ENCODE measurements at regions not wholly inside any gene's neighbourhood (a gene's known extent, or its start where the extent isn't known, plus 50 kb on each side); places are given as distances from the start of the nearest gene placed in this dataset.
"Not testable (repeated sequence)": the region's sequence is repeated elsewhere in the genome, so short reads cannot be mapped to it uniquely, and the experiment has no call there.

- H3K9me3 Mint-ChIP-seq (ENCODE audit: low read depth): peaks cover 6% of the 10 kb centered on the region
- H3K4me1 Mint-ChIP-seq (ENCODE audit: low read depth): no peaks in the 10 kb centered on the region
- no peaks in the 10 kb centered on the region for H3K36me3 Mint-ChIP-seq
- no peaks in the 10 kb centered on the region for H3K27me3 Mint-ChIP-seq
- H3K27ac Mint-ChIP-seq: no peak overlapping the region
- H3K4me3 Mint-ChIP-seq: no peak overlapping the region
These were observed 695.4 kb upstream of the TMEM132C start for GRCh38 chr12:127571578-127571977.

DNA sequence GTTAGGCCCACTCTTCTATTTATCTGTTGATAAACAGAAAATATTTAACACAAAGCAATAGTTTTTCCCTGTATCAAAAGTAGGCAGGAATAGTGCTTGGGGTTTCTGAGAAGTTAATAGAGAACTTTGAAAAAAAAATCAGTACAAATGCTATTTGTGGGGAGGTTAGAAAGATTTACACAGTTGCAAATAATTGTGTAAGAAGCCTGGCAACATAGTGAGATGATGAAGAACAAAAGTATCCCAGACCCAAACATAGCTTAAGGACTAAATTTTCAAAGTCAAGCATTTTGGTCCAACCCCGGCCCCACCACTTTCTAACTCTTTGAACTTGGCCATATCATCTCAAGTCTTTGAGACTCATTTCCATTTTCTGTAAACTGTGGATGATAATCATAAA lies 687.5 kb upstream of the TMEM132C start:
- Mint-ChIP-seq H3K4me1 (ENCODE audit: low read depth) (no peaks in the 10 kb centered on the region), H3K27ac (no peak overlapping the region), H3K36me3 (no peaks in the 10 kb centered on the region), H3K4me3 (no peak overlapping the region), H3K9me3 (ENCODE audit: low read depth) (no peaks in the 10 kb centered on the region), H3K27me3 (no peaks in the 10 kb centered on the region)

GRCh38 chr12:127582074-127582473 lies 684.9 kb upstream of the TMEM132C start:
- Mint-ChIP-seq H3K4me3 (no peak overlapping the region), H3K27ac (no peak overlapping the region), H3K9me3 (ENCODE audit: low read depth) (no peaks in the 10 kb centered on the region), H3K4me1 (ENCODE audit: low read depth) (no peaks in the 10 kb centered on the region), H3K36me3 (no peaks in the 10 kb centered on the region), H3K27me3 (no peaks in the 10 kb centered on the region)

GRCh38 chr12:127583041-127583440 lies 683.9 kb upstream of the TMEM132C start:
- Mint-ChIP-seq H3K4me3 (no peak overlapping the region), H3K4me1 (ENCODE audit: low read depth) (no peaks in the 10 kb centered on the region), H3K27ac (no peak overlapping the region), H3K9me3 (ENCODE audit: low read depth) (no peaks in the 10 kb centered on the region), H3K27me3 (no peaks in the 10 kb centered on the region), H3K36me3 (no peaks in the 10 kb centered on the region)

DNA sequence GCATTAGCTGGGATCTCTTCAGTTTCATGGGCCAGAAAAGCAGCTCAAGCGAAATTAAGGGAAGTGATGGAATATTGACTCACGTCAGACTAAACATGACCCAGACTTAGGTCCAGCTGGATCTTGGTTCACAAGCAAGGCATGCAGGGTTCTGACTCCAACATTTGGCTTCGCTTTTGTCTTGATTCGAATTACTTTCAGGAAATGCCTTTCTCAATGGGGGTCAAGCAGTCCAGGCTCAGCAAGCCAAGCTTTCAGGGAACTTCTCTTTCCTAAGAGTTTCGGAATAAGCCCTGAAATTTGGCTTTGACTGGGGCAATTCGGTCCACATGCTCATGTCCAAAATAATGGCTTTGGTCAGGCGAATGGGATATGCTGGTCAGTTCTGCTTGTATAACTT lies 678.7 kb upstream of the TMEM132C start:
- no peaks in the 10 kb centered on the region for H3K27me3 Mint-ChIP-seq
- H3K36me3 Mint-ChIP-seq: no peaks in the 10 kb centered on the region
- no peaks in the 10 kb centered on the region for H3K4me1 Mint-ChIP-seq (ENCODE audit: low read depth)
- H3K4me3 Mint-ChIP-seq: no peak overlapping the region
- no peak overlapping the region for H3K27ac Mint-ChIP-seq
- no peaks in the 10 kb centered on the region for H3K9me3 Mint-ChIP-seq (ENCODE audit: low read depth)

DNA sequence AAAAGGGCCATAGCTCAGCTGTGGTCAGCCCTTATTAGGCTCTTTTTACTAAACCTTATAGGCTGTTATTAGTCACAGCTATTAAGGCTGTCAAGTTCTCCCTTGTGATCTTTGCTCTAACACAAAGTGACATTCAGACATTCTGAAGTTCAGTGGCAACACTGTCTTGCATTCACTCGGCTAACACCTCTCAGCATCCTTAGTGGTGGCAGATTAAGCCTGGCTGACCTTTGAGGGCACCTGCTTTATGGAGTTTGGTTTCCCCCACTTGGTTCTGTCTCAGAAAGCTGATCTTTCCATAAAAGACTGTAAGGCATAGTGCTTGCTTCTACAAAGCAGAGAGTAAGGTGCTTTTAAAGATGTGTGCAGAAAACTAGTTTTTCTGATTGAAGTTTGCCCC lies 677.4 kb upstream of the TMEM132C start:
- Mint-ChIP-seq H3K27ac (no peak overlapping the region), H3K36me3 (no peaks in the 10 kb centered on the region), H3K4me1 (ENCODE audit: low read depth) (no peaks in the 10 kb centered on the region), H3K27me3 (no peaks in the 10 kb centered on the region), H3K4me3 (no peak overlapping the region), H3K9me3 (ENCODE audit: low read depth) (no peaks in the 10 kb centered on the region)

DNA sequence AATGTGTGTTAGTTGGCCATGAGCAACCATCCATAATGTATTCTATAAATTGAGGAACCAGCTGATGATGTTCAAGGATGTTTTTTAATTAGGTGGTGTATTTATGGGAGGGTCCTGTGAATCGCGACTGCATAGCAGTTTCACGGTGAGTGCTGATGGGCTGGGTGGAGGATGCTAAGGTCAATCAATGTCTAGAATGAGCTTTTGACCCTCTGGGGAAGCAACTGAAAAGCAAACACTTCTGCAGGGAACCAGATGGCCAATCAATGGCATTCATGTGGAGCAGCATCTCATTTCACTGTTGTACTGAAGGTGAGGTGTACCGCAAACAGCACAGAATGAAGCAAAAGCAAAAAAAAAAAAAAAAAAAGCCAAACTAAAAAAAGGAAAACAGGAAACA lies 676.1 kb upstream of the TMEM132C start:
- Mint-ChIP-seq H3K27me3 (no peaks in the 10 kb centered on the region), H3K9me3 (ENCODE audit: low read depth) (no peaks in the 10 kb centered on the region), H3K27ac (no peak overlapping the region), H3K4me3 (no peak overlapping the region), H3K36me3 (no peaks in the 10 kb centered on the region), H3K4me1 (ENCODE audit: low read depth) (no peaks in the 10 kb centered on the region)

- no peak overlapping the region for H3K4me3 Mint-ChIP-seq
- H3K36me3 Mint-ChIP-seq: no peaks in the 10 kb centered on the region
- H3K27me3 Mint-ChIP-seq: no peaks in the 10 kb centered on the region
- peaks cover 3% of the 10 kb centered on the region for H3K9me3 Mint-ChIP-seq (ENCODE audit: low read depth)
- H3K27ac Mint-ChIP-seq: no peak overlapping the region
- H3K4me1 Mint-ChIP-seq (ENCODE audit: low read depth): no peaks in the 10 kb centered on the region
These were observed 674.7 kb upstream of the TMEM132C start for GRCh38 chr12:127592245-127592644.

GRCh38 chr12:127594351-127594970 lies 672.5 kb upstream of the TMEM132C start:
- no peaks in the 10 kb centered on the region for H3K36me3 Mint-ChIP-seq
- no peaks in the 10 kb centered on the region for H3K4me1 Mint-ChIP-seq (ENCODE audit: low read depth)
- no peak overlapping the region for H3K27ac Mint-ChIP-seq
- no peak overlapping the region for H3K4me3 Mint-ChIP-seq
- H3K9me3 Mint-ChIP-seq (ENCODE audit: low read depth): peaks cover 7% of the 10 kb centered on the region
- no peaks in the 10 kb centered on the region for H3K27me3 Mint-ChIP-seq

GRCh38 chr12:127595506-127595905 lies 671.5 kb upstream of the TMEM132C start:
- Mint-ChIP-seq H3K4me3 (no peak overlapping the region), H3K9me3 (ENCODE audit: low read depth) (peaks cover 7% of the 10 kb centered on the region), H3K27ac (no peak overlapping the region), H3K4me1 (ENCODE audit: low read depth) (no peaks in the 10 kb centered on the region), H3K36me3 (no peaks in the 10 kb centered on the region), H3K27me3 (no peaks in the 10 kb centered on the region)

- Mint-ChIP-seq H3K36me3 (no peaks in the 10 kb centered on the region), H3K27ac (no peak overlapping the region), H3K9me3 (ENCODE audit: low read depth) (peaks cover 7% of the 10 kb centered on the region), H3K4me3 (no peak overlapping the region), H3K27me3 (no peaks in the 10 kb centered on the region), H3K4me1 (ENCODE audit: low read depth) (no peaks in the 10 kb centered on the region)
These were observed 670.1 kb upstream of the TMEM132C start for GRCh38 chr12:127596891-127597290.

DNA sequence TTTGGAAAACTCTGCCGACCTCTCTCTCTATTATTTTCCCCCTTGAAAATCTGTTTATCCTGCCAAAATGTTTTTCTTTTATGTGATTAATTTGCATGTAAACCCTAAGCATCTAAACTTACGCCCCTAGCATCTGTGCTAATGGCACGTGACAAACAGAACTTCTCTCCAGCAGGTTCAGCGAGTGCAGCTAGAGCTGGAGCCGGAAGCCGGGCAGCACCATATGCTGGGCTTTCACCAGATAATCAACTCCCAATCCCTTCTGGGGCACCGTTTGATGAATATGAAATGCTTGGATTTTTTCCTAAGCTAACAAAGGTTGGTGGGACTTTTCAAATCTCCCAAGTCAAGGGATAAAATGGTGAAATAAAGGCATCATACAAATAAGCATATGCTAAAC lies 667.5 kb upstream of the TMEM132C start:
- H3K27ac Mint-ChIP-seq: no peak overlapping the region
- no peaks in the 10 kb centered on the region for H3K4me1 Mint-ChIP-seq (ENCODE audit: low read depth)
- H3K36me3 Mint-ChIP-seq: no peaks in the 10 kb centered on the region
- peaks cover 7% of the 10 kb centered on the region for H3K9me3 Mint-ChIP-seq (ENCODE audit: low read depth)
- H3K27me3 Mint-ChIP-seq: no peaks in the 10 kb centered on the region
- no peak overlapping the region for H3K4me3 Mint-ChIP-seq

DNA sequence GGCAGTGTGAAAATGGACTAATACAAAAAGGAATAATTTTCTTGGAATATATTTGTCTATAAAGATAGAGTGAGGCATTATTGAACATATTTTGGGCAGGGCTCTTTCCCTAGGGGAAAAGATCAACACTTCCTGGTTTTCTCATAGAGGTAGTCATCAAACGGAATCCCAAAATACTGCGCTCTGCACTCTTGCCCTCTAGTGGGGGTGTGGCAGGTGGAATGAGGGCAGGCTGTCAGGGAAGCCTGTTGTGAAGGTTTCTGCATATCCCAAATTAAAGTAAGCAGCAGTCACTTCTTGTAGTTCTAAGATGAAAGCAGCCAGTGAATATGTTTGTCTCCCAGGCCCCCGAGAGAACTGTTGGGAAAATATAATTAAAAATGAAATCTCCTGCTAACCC lies 666.8 kb upstream of the TMEM132C start:
- Mint-ChIP-seq H3K4me1 (ENCODE audit: low read depth) (no peaks in the 10 kb centered on the region), H3K36me3 (no peaks in the 10 kb centered on the region), H3K4me3 (no peak overlapping the region), H3K9me3 (ENCODE audit: low read depth) (peaks cover 9% of the 10 kb centered on the region), H3K27me3 (no peaks in the 10 kb centered on the region), H3K27ac (no peak overlapping the region)

GRCh38 chr12:127606476-127607015 lies 660.4 kb upstream of the TMEM132C start:
- H3K36me3 Mint-ChIP-seq: no peaks in the 10 kb centered on the region
- no peak overlapping the region for H3K27ac Mint-ChIP-seq
- H3K4me1 Mint-ChIP-seq (ENCODE audit: low read depth): no peaks in the 10 kb centered on the region
- H3K9me3 Mint-ChIP-seq (ENCODE audit: low read depth): peaks cover 5% of the 10 kb centered on the region
- no peaks in the 10 kb centered on the region for H3K27me3 Mint-ChIP-seq
- no peak overlapping the region for H3K4me3 Mint-ChIP-seq

DNA sequence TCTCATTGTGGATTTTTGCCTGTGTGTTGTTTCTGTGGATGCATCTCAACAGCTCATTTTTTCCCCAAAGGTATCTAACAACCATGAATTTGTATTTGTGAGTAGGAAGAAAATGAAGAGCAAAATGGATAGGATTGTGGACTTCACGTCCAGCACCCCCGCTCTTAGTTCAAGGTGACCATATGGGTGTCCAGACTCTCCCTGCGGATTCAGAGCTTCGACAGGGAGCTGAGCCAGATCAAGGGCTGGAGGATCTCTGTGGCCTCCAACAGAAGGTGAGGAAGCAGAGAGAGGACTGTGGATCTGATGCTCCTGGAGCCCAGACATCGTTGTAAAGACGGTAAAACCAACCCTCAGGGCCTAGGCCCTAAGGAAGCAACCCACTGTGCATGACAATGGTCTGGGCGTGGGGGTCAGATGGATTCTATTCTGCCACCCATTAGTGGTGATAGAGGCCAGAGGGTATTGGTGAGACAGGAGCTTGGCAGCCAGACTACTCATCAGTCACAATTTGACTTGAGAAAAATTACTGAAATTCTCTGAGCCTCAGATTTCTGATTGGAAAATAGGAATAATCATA lies 659.7 kb upstream of the TMEM132C start:
- Mint-ChIP-seq H3K27ac (no peak overlapping the region), H3K4me3 (no peak overlapping the region), H3K36me3 (no peaks in the 10 kb centered on the region), H3K27me3 (no peaks in the 10 kb centered on the region), H3K9me3 (ENCODE audit: low read depth) (peaks cover 5% of the 10 kb centered on the region), H3K4me1 (ENCODE audit: low read depth) (no peaks in the 10 kb centered on the region)

DNA sequence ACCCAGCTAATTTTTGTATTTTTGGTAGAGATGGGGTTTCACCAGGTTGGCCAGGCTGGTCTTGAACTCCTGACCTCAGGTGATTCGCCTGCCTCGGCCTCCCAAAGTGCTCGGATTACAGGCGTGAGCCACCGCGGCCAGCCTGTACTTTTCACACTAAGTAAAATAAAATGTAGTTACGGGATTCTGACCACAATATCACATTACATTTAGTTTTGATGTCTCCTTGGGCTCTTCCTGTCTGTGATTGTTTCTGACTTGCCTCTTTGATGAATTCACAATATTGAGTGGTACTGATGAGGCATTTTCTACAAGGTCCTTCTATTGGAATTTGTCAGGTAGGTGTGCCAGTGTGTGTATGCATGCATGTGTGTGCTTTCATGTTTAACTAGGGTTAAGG lies 658.6 kb upstream of the TMEM132C start:
- H3K4me1 Mint-ChIP-seq (ENCODE audit: low read depth); H3K27me3 Mint-ChIP-seq; H3K4me3 Mint-ChIP-seq; H3K36me3 Mint-ChIP-seq; H3K9me3 Mint-ChIP-seq (ENCODE audit: low read depth); H3K27ac Mint-ChIP-seq: not testable (repeated sequence)
